ENCODE measurements at regions not wholly inside any gene's neighbourhood (a gene's known extent, or its start where the extent isn't known, plus 50 kb on each side); places are given as distances from the start of the nearest gene placed in this dataset.

GRCh38 chr1:34518146-34518699 lies 236.6 kb upstream of the GJB5 start:
- no peak for FAIRE-seq

GRCh38 chr1:34520111-34520510 lies 234.7 kb upstream of the GJB5 start:
- no peak for FAIRE-seq

GRCh38 chr1:34524783-34525182 lies 230.1 kb upstream of the GJB5 start:
- FAIRE-seq = no peak

- no peak for FAIRE-seq
These were observed 224.7 kb upstream of the GJB5 start for GRCh38 chr1:34529935-34530859.

GRCh38 chr1:34532113-34532512 lies 222.7 kb upstream of the GJB5 start:
- FAIRE-seq = no peak

GRCh38 chr1:34538481-34538880 lies 216.4 kb upstream of the GJB5 start:
- no peak for FAIRE-seq

GRCh38 chr1:34547046-34547674 lies 207.7 kb upstream of the GJB5 start:
- no peak for FAIRE-seq

- FAIRE-seq = no peak
These were observed 205.6 kb upstream of the GJB5 start for GRCh38 chr1:34549199-34549598.

- FAIRE-seq = no peak
These were observed 176.5 kb upstream of the GJB5 start for GRCh38 chr1:34578306-34578705.

- FAIRE-seq = no peak
These were observed 172.5 kb upstream of the GJB5 start for GRCh38 chr1:34582356-34582755.

GRCh38 chr1:34587761-34588160 lies 167.1 kb upstream of the GJB5 start:
- no peak for FAIRE-seq

GRCh38 chr1:34590211-34590623 lies 164.6 kb upstream of the GJB5 start:
- no peak for FAIRE-seq

- no peak for FAIRE-seq
These were observed 162.9 kb upstream of the GJB5 start for GRCh38 chr1:34591751-34592629.

GRCh38 chr1:34597877-34598514 lies 156.9 kb upstream of the GJB5 start:
- FAIRE-seq = no peak

GRCh38 chr1:34602907-34603306 lies 151.9 kb upstream of the GJB5 start:
- no peak for FAIRE-seq

- no peak for FAIRE-seq
These were observed 151.3 kb upstream of the GJB5 start for GRCh38 chr1:34603594-34603993.

GRCh38 chr1:34606504-34606903 lies 148.3 kb upstream of the GJB5 start:
- FAIRE-seq = no peak

GRCh38 chr1:34610063-34610462 lies 144.8 kb upstream of the GJB5 start:
- FAIRE-seq = no peak

- FAIRE-seq = no peak
These were observed 143.3 kb upstream of the GJB5 start for GRCh38 chr1:34611571-34611970.

GRCh38 chr1:34612091-34612827 lies 142.6 kb upstream of the GJB5 start:
- FAIRE-seq = no peak

- FAIRE-seq = no peak
These were observed 137.3 kb upstream of the GJB5 start for GRCh38 chr1:34617321-34618118.
